HFFc6 (cell line): ENCODE measurements at regions not wholly inside any gene's neighbourhood (a gene's known extent, or its start where the extent isn't known, plus 50 kb on each side); places are given as distances from the start of the nearest gene placed in this dataset.
A peak's percentile ranks its signal among the peaks of the same experiment; 100 is the strongest.

Experiments
- DNase-seq: peaks from one replicate; pipeline ENCODE4 v3.0.0-alpha.2; 2018
- H3K27ac Mint-ChIP-seq: 2 replicates; pipeline ENCODE4 v1.8.0; 2020; ENCODE audit warnings: mild to moderate bottlenecking, mixed read lengths
- H3K27me3 Mint-ChIP-seq: 2 replicates; pipeline ENCODE4 v1.8.0; 2021; ENCODE audit warnings: mild to moderate bottlenecking, moderate library complexity, mixed read lengths; ENCODE audit not compliant: insufficient read depth
- H3K36me3 Mint-ChIP-seq: 2 replicates; pipeline ENCODE4 v1.8.0; 2021; ENCODE audit warnings: low read depth, mixed read lengths
- H3K4me1 Mint-ChIP-seq: 2 replicates; pipeline ENCODE4 v1.8.0; 2020; ENCODE audit warnings: low read depth, mixed read lengths
- H3K4me3 Mint-ChIP-seq: 2 replicates; pipeline ENCODE4 v1.8.0; 2020; ENCODE audit warnings: mild to moderate bottlenecking, moderate library complexity, mixed read lengths
- H3K9me3 Mint-ChIP-seq: 2 replicates; pipeline ENCODE4 v1.8.0; 2020; ENCODE audit warnings: mild to moderate bottlenecking, mixed read lengths
- TF ChIP-seq, protein P1 (sequence below): fragments of 200-600 bp; sonication (generic); IDR thresholded peaks from 2 replicates; pipeline ENCODE4 v1.5.0; 2021; ENCODE audit warnings: antibody characterized with exemption, mild to moderate bottlenecking

DNA sequence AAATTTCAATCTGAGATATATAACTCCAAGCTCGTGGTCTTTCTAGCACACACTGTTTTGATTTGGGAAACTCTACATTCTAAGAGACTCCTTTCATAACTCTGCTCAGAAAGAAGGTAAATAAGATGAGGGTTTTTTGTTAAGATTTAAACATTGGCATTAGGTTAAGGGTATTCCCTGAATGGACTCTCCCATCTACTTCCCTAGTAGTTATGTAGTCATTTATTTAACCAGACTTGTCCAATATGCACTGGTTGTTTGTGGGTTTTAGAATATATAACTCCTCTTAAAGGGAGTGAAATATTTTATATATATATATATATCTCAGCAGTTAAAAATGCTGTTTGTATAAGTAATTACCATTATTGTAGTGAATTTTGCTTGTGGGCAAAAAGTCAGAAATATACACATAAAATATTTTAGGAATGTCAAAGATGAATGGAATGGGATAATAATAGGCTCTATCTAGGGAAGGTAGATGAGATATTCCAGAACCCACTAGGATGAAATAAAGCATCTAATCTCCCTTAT, 61.5 kb upstream of the WDR75 start:
- peaks cover 14% of the 10 kb centered on the region for H3K36me3 Mint-ChIP-seq
- H3K4me3 Mint-ChIP-seq, result peak overlapping the region; percentile 84
- H3K27me3 Mint-ChIP-seq, result no peaks in the 10 kb centered on the region; the same call in 1 of the 2 replicates
- peak overlapping the region; percentile 85 for H3K27ac Mint-ChIP-seq
- no peaks in the 10 kb centered on the region for H3K9me3 Mint-ChIP-seq
- peak; percentile 38 for DNase-seq
- TF ChIP-seq, protein P1, sequence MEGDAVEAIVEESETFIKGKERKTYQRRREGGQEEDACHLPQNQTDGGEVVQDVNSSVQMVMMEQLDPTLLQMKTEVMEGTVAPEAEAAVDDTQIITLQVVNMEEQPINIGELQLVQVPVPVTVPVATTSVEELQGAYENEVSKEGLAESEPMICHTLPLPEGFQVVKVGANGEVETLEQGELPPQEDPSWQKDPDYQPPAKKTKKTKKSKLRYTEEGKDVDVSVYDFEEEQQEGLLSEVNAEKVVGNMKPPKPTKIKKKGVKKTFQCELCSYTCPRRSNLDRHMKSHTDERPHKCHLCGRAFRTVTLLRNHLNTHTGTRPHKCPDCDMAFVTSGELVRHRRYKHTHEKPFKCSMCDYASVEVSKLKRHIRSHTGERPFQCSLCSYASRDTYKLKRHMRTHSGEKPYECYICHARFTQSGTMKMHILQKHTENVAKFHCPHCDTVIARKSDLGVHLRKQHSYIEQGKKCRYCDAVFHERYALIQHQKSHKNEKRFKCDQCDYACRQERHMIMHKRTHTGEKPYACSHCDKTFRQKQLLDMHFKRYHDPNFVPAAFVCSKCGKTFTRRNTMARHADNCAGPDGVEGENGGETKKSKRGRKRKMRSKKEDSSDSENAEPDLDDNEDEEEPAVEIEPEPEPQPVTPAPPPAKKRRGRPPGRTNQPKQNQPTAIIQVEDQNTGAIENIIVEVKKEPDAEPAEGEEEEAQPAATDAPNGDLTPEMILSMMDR, result no peak
- peaks cover 57% of the 10 kb centered on the region for H3K4me1 Mint-ChIP-seq

DNA sequence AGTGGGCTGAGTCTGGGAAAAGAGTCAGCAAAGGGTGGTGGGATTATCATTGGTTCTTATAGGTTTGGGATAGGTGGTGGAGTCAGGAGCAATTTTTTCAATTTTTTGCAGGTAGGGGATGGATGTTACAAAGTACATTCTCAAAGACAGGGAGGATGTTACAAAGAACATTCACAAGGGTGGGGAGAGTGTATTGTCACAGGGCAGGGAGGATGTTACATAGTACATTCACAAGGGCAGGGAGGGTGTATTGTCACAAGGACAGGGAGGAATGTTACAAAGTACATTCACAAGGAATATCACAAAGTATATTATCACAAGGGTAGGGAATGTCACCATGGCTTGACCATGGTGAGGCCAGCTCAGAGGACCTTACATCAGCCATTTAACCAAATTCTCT, 58.6 kb upstream of the WDR75 start:
- DNase-seq, result no peak
- Mint-ChIP-seq H3K9me3 (peaks cover 7% of the 10 kb centered on the region; the same call in 1 of the 2 replicates), H3K27me3 (no peaks in the 10 kb centered on the region; the same call in 1 of the 2 replicates), H3K4me1 (peaks cover 32% of the 10 kb centered on the region), H3K27ac (no peak overlapping the region), H3K4me3 (no peak overlapping the region), H3K36me3 (peaks cover 6% of the 10 kb centered on the region)
- TF ChIP-seq, protein P1, result no peak

DNA sequence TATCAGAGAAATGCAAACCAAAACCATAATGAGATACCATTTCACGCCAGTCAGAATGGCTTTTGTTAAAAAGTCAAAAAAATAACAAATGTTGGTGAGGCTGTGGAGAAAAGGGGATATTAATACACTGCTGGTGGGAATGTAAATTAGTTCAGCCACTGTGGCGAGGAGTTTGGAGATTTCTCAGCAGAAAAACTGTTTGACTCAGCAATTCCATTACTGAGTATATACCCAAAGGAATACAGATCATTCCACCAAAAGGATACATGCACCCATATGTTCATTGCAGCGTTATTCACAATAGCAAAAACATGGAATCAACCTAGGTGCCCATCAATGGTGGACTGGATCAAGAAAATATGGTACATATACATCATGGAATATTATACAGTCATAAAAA, 54.5 kb upstream of the WDR75 start:
- TF ChIP-seq, protein P1, result no peak
- H3K4me1 Mint-ChIP-seq, result peaks cover 37% of the 10 kb centered on the region
- H3K27me3 Mint-ChIP-seq, result no peaks in the 10 kb centered on the region; the same call in 1 of the 2 replicates
- H3K9me3 Mint-ChIP-seq, result peaks cover 7% of the 10 kb centered on the region; the same call in 1 of the 2 replicates
- no peak overlapping the region for H3K4me3 Mint-ChIP-seq
- H3K27ac Mint-ChIP-seq, result no peak overlapping the region
- DNase-seq, result no peak
- peaks cover 19% of the 10 kb centered on the region for H3K36me3 Mint-ChIP-seq

DNA sequence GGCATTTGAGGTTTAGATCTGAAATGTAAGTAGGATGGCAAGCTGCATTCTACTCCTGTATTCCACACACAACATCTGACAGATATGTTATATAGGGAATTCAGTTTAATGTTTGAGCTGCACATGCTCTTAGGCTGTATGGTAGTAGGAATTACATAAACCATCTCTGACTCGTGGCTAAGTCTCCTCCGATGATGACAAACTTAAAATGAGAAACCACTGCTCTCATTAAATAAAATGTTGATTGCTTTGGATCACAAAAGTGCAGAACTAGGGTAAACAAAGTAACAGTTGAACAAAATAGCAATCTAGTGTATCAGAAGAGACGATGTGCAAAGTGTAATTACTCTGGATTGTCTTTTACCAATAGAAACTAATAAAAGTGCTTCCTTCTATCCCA, 50.1 kb upstream of the WDR75 start:
- Mint-ChIP-seq H3K27ac (peak overlapping the region; percentile 64), H3K27me3 (no peaks in the 10 kb centered on the region), H3K9me3 (peaks cover 7% of the 10 kb centered on the region; the same call in 1 of the 2 replicates), H3K4me1 (peaks cover 64% of the 10 kb centered on the region), H3K36me3 (peaks cover 14% of the 10 kb centered on the region), H3K4me3 (0 out of 2 replicates have a peak overlapping the region, but pooled peaks have one; percentile 39)
- no peak for DNase-seq
- TF ChIP-seq, protein P1, result no peak
